ENCODE measurements at regions not wholly inside any gene's neighbourhood (a gene's known extent, or its start where the extent isn't known, plus 50 kb on each side); places are given as distances from the start of the nearest gene placed in this dataset.
"Not testable (repeated sequence)": the region's sequence is repeated elsewhere in the genome, so short reads cannot be mapped to it uniquely, and the experiment has no call there.

GRCh38 chrX:27136325-27136724 is 326.8 kb downstream of the PPP4R3C start:
- no peak for DNase-seq

- no peak for DNase-seq
These were observed 330.3 kb downstream of the PPP4R3C start for GRCh38 chrX:27132862-27133261.

GRCh38 chrX:27087176-27087575 is 376.0 kb downstream of the PPP4R3C start:
- DNase-seq, result not testable (repeated sequence)

DNA sequence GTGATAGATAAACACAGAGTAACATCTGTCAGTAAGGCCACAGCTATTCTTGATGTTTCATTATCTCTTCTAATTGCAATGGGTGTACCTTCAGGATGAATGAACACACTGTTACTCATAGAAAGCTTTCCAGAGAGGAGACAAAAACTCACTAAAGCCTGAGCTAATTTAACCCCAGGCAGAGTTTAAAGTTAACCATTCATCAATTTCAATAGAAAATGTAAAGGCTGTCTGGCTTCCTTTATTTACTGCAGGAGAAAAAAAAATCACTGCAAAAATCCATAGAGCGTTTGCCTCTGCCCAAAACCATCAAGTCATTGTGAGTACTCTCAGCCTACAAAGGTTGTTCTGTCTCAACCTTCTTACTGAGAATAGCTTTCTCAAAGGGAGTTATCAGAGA is 376.9 kb downstream of the PPP4R3C start:
- DNase-seq, result no peak

DNA sequence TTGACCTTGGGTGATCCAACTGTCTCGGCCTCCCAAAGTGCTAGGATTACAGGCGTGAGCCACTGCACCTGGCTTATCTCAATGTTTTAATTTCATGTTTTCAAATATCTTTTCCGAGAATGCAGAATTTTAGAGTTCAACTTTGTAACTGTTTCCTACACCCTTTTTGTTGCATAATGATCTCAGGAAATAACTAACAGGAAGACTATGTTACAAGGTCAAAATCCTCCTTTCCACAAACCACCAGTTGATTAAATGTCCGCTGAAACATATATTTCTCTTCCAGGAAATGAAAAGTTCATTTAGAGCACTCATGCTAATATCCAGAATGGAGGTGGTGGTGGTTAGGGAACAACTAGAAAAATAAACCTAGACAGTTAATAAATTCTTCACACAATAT is 377.8 kb downstream of the PPP4R3C start:
- DNase-seq, result no peak

GRCh38 chrX:27078371-27078770 is 384.8 kb downstream of the PPP4R3C start:
- no peak for DNase-seq

DNA sequence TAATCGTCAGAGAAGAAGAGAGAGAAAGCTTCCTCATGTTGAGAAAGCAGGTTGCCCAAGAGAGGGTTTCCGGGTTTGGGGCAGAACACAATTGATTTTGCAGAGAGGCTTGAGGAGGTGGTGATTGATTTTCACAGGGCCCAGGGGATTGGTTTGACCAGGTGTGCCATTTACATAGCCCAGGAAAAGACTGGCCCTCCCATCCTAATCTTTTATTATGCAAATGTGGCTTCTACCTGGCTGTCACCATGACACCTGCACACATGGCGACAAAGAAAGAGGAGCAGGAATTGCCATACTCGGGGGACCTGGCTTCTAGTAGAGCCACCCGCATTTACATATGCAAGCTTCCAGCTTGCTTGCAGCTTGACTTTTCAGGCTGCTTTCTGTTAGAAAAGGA is 405.3 kb downstream of the PPP4R3C start:
- DNase-seq, result no peak

- no peak for DNase-seq
These were observed 423.8 kb downstream of the PPP4R3C start for GRCh38 chrX:27039332-27039731.

GRCh38 chrX:27008486-27008885 is 454.7 kb downstream of the PPP4R3C start:
- DNase-seq, result no peak

DNA sequence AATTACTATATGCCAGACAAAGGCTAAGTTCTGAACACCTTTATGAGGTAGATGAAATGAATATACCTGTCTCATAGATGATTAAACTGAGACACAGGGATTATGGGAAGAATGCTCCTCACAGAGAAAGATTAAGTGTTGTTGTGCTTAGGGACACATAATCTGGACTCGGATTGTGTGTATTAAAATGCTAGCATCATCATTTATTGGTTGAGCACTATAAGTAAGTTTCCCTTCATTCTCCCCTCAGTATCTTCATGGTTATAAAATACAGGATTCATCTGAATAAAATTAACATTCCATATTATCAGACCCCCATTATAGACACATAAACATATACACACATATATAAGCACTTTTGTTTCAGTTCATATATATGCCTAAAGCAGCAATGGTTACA is 463.5 kb downstream of the PPP4R3C start:
- no peak for DNase-seq

- no peak for DNase-seq
These were observed 504.9 kb downstream of the PPP4R3C start for GRCh38 chrX:26958261-26958660.

DNA sequence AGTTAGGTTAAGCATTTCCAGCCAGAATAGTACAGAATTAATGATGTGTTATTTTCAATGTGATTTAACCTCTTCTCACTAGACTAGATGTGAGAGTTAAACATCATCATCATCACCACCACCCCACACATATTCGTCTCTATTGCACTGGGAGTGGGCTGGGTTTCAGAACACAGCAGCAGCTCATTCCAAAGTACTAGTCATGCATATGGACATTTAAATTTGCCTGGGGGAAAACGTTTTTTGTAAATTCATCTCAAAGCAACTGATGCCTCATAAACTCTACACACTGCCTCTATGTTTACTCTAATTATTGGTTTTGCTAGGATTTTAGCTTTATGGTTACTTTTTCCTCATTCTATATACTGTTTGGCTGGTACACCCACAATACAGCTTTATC is 509.1 kb downstream of the PPP4R3C start:
- DNase-seq, result no peak

DNA sequence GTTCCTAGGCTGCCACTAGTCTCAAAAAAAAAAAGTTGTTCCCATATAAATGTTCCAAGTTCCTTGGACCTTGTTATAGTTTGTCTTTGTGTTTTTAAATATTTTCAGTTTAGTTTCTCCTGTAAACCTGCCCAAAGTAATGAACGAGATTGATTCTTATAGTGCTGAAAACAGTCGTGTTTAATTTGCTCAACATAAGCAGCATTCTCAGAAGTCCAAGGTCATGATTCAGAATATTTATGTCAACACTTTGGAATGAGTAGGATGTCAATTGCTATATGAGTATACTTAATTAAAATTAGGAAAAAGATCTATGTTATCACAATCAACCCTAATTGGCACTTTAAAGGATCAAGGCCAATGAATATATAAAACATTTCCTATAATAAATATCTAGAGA is 510.9 kb downstream of the PPP4R3C start:
- no peak for DNase-seq

DNA sequence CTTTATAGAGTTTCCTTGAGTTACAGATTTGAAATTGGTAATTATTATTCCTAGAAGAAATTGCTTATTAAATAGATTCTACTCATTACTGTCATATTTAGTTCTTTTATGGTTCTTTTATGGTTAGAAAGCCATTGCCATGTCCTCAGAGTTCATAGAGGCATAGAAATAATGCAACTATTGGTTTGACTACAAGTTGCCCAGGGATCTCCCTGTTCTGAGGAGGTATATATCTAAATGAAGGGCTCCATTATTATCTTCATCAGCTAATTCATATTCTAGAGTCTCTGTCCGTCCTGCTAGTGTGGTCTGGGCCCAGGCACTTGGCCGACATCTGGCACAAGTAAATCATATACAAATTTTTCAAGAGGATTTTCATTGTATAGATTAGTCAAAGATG is 535.7 kb downstream of the PPP4R3C start:
- DNase-seq, result no peak

GRCh38 chrX:26925088-26925487 is 538.1 kb downstream of the PPP4R3C start:
- no peak for DNase-seq

DNA sequence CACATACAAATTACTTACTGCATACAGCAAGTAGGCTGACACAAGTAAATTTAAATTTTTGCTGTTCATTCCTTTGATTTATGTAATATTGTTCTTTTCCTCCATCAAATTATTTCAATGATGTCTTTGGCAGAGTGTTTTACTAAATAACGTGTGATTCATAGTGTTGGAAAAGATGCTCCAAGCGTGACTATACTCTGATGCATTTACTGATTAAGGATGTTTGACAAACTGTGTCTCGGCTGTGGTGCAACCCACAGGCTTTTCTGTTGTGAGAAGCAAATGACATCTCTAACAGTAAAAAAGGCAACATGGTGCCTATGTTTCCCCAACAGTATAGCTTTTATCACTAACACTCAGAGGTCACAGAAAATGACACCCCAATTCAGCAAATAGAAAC is 540.9 kb downstream of the PPP4R3C start:
- no peak for DNase-seq

DNA sequence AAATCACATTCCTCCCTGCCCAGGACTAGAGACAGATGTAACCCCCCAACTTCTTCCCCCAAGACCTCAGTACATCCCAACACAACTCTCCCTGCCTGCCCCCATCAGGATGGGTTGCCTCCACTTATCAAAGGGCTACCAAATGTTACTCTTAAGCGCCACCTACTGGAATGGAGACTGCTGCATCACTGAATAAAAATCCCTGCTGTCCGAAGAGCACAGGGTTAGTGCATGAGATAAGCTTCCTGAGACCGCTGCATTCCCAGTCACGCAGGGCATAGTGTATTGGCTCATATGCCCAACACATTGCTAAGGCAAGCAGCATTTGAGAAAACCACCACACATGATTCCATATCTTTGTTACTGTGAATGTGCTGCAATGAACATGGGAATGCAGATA is 544.5 kb downstream of the PPP4R3C start:
- no peak for DNase-seq

DNA sequence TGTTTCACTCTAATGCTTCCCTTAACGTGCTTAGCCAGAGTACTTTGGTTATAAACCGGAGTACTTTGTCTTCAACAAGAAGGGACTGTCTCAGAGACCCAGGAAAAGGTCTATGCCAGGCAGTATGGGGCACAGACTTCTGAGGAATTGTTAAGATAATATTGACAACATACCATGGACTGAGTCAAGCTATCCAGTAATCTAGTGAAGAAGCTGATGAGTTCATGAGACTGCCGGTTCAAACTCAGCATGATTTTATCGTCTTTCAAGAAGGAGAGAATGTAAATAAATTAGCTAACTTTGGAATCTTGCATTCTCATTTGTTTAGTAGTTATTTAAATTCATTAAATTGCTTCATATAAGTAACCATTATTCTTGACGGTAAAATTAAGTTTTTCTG is 546.1 kb downstream of the PPP4R3C start:
- no peak for DNase-seq

GRCh38 chrX:26915064-26915463 is 548.1 kb downstream of the PPP4R3C start:
- no peak for DNase-seq

DNA sequence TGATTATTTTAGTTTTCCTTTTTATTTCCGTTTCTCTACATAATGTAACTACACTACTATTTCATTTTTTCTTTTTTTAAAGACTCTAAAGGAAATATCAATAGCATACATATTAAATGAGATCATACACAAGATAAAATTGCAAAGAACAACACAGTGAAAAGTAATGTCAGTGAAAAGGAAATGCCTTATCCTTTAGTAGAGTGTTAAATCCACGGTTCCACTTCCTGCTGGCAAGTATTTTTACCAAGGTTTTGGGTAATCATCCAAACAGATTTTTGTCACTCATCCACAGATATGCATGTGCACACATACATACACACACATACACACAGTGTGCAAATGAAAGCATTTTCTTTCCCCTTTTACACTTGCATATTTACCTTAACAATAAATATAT is 548.9 kb downstream of the PPP4R3C start:
- no peak for DNase-seq

GRCh38 chrX:26911785-26912184 is 551.4 kb downstream of the PPP4R3C start:
- DNase-seq, result not testable (repeated sequence)

- DNase-seq, result no peak
These were observed 553.4 kb downstream of the PPP4R3C start for GRCh38 chrX:26909728-26910127.

GRCh38 chrX:26908218-26908617 is 554.9 kb downstream of the PPP4R3C start:
- DNase-seq, result no peak

- DNase-seq, result no peak
These were observed 573.6 kb downstream of the PPP4R3C start for GRCh38 chrX:26889574-26889973.

- DNase-seq, result no peak
These were observed 589.4 kb downstream of the PPP4R3C start for GRCh38 chrX:26873736-26874135.

GRCh38 chrX:26871967-26872366 is 591.2 kb downstream of the PPP4R3C start:
- DNase-seq, result no peak

Data from activated CD8-positive, alpha-beta memory T cell treated with anti-CD3 and anti-CD28 coated beads for 24 hours (primary cell).